B cell (primary cell): ENCODE measurements at regions not wholly inside any gene's neighbourhood (a gene's known extent, or its start where the extent isn't known, plus 50 kb on each side); places are given as distances from the start of the nearest gene placed in this dataset.

ENCODE experiments used
- ATAC-seq: fragments of 200-7000 bp; cut with Tn5 transposase; one replicate; pipeline ENCODE4 v1.10.0; 2021; ENCODE audit warnings: low read depth, mild to moderate bottlenecking, moderate number of reproducible peaks, moderate library complexity
- CTCF ChIA-PET: fragments of 350-600 bp; sonication (Branson Sonifier 250); formaldehyde crosslinking; loops from one replicate; lab custom pipeline; 2021; ENCODE audit warnings: antibody characterized with exemption, inconsistent platforms; lab: Charles Lee
- POLR2A ChIA-PET: fragments of 350-600 bp; sonication (Branson Sonifier 250); formaldehyde crosslinking; loops from one replicate; lab custom pipeline; 2021; ENCODE audit warnings: antibody characterized with exemption; lab: Charles Lee
- DNase-seq: peaks from one replicate; pipeline ENCODE4 v3.0.0; 2013
- H2AFZ ChIP-seq: 2 replicates; pipeline ENCODE4 v1.6.1; 2012; ENCODE audit warnings: mild to moderate bottlenecking, low read depth, low read length; ENCODE audit not compliant: insufficient read depth, poor library complexity, severe bottlenecking
- H3K27ac ChIP-seq, 2 donors: 1 replicate in 1 of 2; 2 replicates in 1 of 2; pipeline ENCODE4 v1.5.1; 2012 to 2013; ENCODE audit warnings: low read length in 2 of 2, mild to moderate bottlenecking in 2 of 2, moderate library complexity in 1 of 2
- H3K27me3 ChIP-seq, 4 experiments: fragments of 200-600 bp in 1 of 4; sonication (generic) in 1 of 4; replicated peaks in 1 of 4; 1 replicate in 2 of 4; 2 replicates in 2 of 4; pipeline versions ENCODE4 v1.6.1 to v1.7.0; 2013 to 2016; ENCODE audit warnings: low read length in 3 of 4, mild to moderate bottlenecking in 2 of 4, mixed read lengths in 1 of 4, moderate library complexity in 1 of 4; ENCODE audit not compliant: insufficient read depth in 4 of 4, control insufficient read depth in 3 of 4; ENCODE audit errors: control extremely low read depth in 1 of 4
- H3K36me3 ChIP-seq, 2 experiments: replicated peaks in 1 of 2; 1 replicate in 1 of 2; 2 replicates in 1 of 2; pipeline versions ENCODE4 v1.6.1 to v1.7.1; 2013; ENCODE audit warnings: low read length in 1 of 2; ENCODE audit not compliant: insufficient read depth in 2 of 2, control insufficient read depth in 1 of 2; ENCODE audit errors: control extremely low read depth in 1 of 2, extremely low read depth in 1 of 2
- H3K4me1 ChIP-seq, 2 donors: fragments of 200-600 bp in 1 of 2; sonication (generic) in 1 of 2; 1 replicate in 1 of 2; 2 replicates in 1 of 2; pipeline versions ENCODE4 v1.5.1 to v1.6.1; 2013 to 2017; ENCODE audit warnings: low read length in 2 of 2; ENCODE audit not compliant: control insufficient read depth in 2 of 2, insufficient read depth in 2 of 2
- H3K4me2 ChIP-seq: replicated peaks from 2 replicates; pipeline ENCODE3; 2012; ENCODE audit warnings: mild to moderate bottlenecking, low read depth, low read length; ENCODE audit not compliant: poor library complexity, severe bottlenecking
- H3K4me3 ChIP-seq, 5 experiments: fragments of 200-600 bp in 1 of 5; sonication (generic) in 1 of 5; 1 replicate in 3 of 5; 2 replicates in 2 of 5; pipeline versions ENCODE4 v1.5.1 to v1.7.0; 2011 to 2016; ENCODE audit warnings: low read length in 4 of 5, mild to moderate bottlenecking in 4 of 5, low read depth in 2 of 5, control low read depth in 1 of 5, moderate library complexity in 1 of 5; ENCODE audit not compliant: insufficient read depth in 1 of 5; ENCODE audit errors: control extremely low read depth in 1 of 5, extremely low read depth in 1 of 5
- H3K79me2 ChIP-seq: fragments of 200-600 bp; sonication (generic); one replicate; pipeline ENCODE4 v1.6.0; 2016; ENCODE audit warnings: low read length; ENCODE audit not compliant: control insufficient read depth, insufficient read depth
- H3K9ac ChIP-seq: fragments of 200-600 bp; sonication (generic); 2 replicates; pipeline ENCODE4 v1.6.1; 2017; ENCODE audit warnings: mild to moderate bottlenecking, low read length, moderate library complexity
- H3K9me3 ChIP-seq, 3 donors: one replicate each; pipeline versions ENCODE4 v1.6.1 to v1.7.1; 2013; ENCODE audit warnings: low read length in 2 of 3; ENCODE audit not compliant: control insufficient read depth in 2 of 3, insufficient read depth in 1 of 3; ENCODE audit errors: control extremely low read depth in 1 of 3
- H4K20me1 ChIP-seq: 2 replicates; pipeline ENCODE4 v1.6.0; 2012; ENCODE audit warnings: mild to moderate bottlenecking, low read length; ENCODE audit not compliant: insufficient read depth, control insufficient read depth, poor library complexity, severe bottlenecking
- H3K27ac Mint-ChIP-seq: one replicate; pipeline ENCODE4 v1.8.0; 2021; ENCODE audit warnings: mixed read lengths
- H3K27me3 Mint-ChIP-seq: one replicate; pipeline ENCODE4 v1.8.0; 2021; ENCODE audit warnings: mixed read lengths
- H3K4me1 Mint-ChIP-seq: one replicate; pipeline ENCODE4 v1.8.0; 2021; ENCODE audit warnings: mixed read lengths
- H3K4me3 Mint-ChIP-seq: one replicate; pipeline ENCODE4 v1.8.0; 2021; ENCODE audit warnings: mixed read lengths
- H3K9me3 Mint-ChIP-seq: one replicate; pipeline ENCODE4 v1.8.0; 2022; ENCODE audit warnings: mixed read lengths; ENCODE audit not compliant: insufficient read depth
- CTCF ChIP-seq: fragments of 200-600 bp; IDR thresholded peaks from one replicate; pipeline ENCODE4 v1.8.0; 2022; ENCODE audit warnings: antibody characterized with exemption, mild to moderate bottlenecking
- EZH2 ChIP-seq: IDR thresholded peaks from 2 replicates; pipeline ENCODE4 v1.6.1; 2012; ENCODE audit warnings: borderline replicate concordance, low read depth, mild to moderate bottlenecking, moderate library complexity, low read length; ENCODE audit not compliant: insufficient read depth, poor library complexity, severe bottlenecking
- WGBS: methylation state at CpG from one replicate; pipeline ENCODE4 v1.1.5; 2013; ENCODE audit warnings: missing lambda C conversion rate; ENCODE audit not compliant: insufficient coverage; 5-methylcytosine and 5-hydroxymethylcytosine counted together
- intact Hi-C: fragments of 100-400 bp; cut with micrococcal nuclease; formaldehyde crosslinking; loops from one replicate; pipeline ENCODE4 v1.10.0; 2022

- Mint-ChIP-seq H3K4me3 (no peak overlapping the region), H3K27me3 (peaks cover 10% of the 10 kb centered on the region), H3K4me1 (peaks cover 5% of the 10 kb centered on the region), H3K9me3 (no peaks in the 10 kb centered on the region), H3K27ac (no peak overlapping the region)
- no peaks in the 10 kb centered on the region for H3K79me2 ChIP-seq
- H4K20me1 ChIP-seq: no peaks in the 10 kb centered on the region
- H3K9ac ChIP-seq: no peak overlapping the region
- H3K4me3 ChIP-seq: no peak overlapping the region
- peaks cover 4 to 8% of the 10 kb centered on the region in 2 donors for H3K4me1 ChIP-seq
- H3K27ac ChIP-seq: no peak overlapping the region
- DNase-seq: no peak
- H3K4me2 ChIP-seq: no peak overlapping the region
- ChIA-PET CTCF (no interaction called here), POLR2A (no interaction called here)
- H3K27me3 ChIP-seq: peaks cover 0 to 16% (median 4%) of the 10 kb centered on the region in 4 experiments
- TF ChIP-seq EZH2 (no peak), CTCF (no peak)
- no CpG with 5 or more reads among the region's 4 CpGs for WGBS
- no peaks in the 10 kb centered on the region for H3K36me3 ChIP-seq
- H3K9me3 ChIP-seq: no peaks in the 10 kb centered on the region
- ATAC-seq: no peak
- H2AFZ ChIP-seq: no peak overlapping the region
- intact Hi-C loops: no loop called here
These were observed 479.7 kb upstream of the MARCKS start for GRCh38 chr6:113377362-113377942.

- Histone ChIP-seq H3K79me2 (no peaks in the 10 kb centered on the region), H3K27me3 (peaks cover 0 to 21% (median 7%) of the 10 kb centered on the region in 4 experiments), H3K9ac (no peak overlapping the region), H3K9me3 (no peaks in the 10 kb centered on the region), H3K4me3 (no peak overlapping the region), H3K36me3 (no peaks in the 10 kb centered on the region), H4K20me1 (no peaks in the 10 kb centered on the region), H3K4me1 (peaks cover 4 to 8% of the 10 kb centered on the region in 2 donors), H2AFZ (no peak overlapping the region), H3K4me2 (no peak overlapping the region), H3K27ac (no peak overlapping the region)
- ChIA-PET POLR2A (no interaction called here), CTCF (interaction anchor here (0.6 kb wide), 1 partner anchor 311 kb away, joined by 3 read pairs; no protein-coding TSS in a partner anchor)
- WGBS: 100% methylated on average over 2 of the region's 3 CpGs
- Mint-ChIP-seq H3K27me3 (peaks cover 10% of the 10 kb centered on the region), H3K4me3 (no peak overlapping the region), H3K9me3 (no peaks in the 10 kb centered on the region), H3K27ac (no peak overlapping the region), H3K4me1 (peaks cover 7% of the 10 kb centered on the region)
- no peak for TF ChIP-seq CTCF
- no peak for TF ChIP-seq EZH2
- DNase-seq: no peak
- no peak for ATAC-seq
- intact Hi-C loops: no loop called here
These were observed 476.6 kb upstream of the MARCKS start for GRCh38 chr6:113380591-113380990.
